ENCODE measurements at regions not wholly inside any gene's neighbourhood (a gene's known extent, or its start where the extent isn't known, plus 50 kb on each side); places are given as distances from the start of the nearest gene placed in this dataset.

DNA sequence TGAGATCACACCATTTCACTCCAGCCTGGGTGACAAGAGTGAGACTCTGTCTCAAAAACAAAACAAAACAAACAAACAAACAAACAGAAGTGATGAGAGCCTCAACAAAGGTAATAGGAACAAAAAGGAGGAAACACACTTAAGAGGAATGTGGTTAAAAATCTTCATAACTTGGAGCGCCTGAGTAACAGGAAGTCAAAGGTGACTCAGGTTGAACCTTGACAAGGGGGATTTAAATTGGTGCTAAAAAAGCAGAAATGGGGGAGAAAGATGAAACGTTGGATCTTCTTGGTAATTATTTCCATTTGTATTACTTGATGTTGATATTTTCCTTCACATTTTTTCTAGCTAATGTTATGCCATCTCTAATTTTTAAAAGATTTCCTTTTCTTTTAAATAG lies 318.5 kb upstream of the TCF4 start:
- TF ChIP-seq, protein P1, sequence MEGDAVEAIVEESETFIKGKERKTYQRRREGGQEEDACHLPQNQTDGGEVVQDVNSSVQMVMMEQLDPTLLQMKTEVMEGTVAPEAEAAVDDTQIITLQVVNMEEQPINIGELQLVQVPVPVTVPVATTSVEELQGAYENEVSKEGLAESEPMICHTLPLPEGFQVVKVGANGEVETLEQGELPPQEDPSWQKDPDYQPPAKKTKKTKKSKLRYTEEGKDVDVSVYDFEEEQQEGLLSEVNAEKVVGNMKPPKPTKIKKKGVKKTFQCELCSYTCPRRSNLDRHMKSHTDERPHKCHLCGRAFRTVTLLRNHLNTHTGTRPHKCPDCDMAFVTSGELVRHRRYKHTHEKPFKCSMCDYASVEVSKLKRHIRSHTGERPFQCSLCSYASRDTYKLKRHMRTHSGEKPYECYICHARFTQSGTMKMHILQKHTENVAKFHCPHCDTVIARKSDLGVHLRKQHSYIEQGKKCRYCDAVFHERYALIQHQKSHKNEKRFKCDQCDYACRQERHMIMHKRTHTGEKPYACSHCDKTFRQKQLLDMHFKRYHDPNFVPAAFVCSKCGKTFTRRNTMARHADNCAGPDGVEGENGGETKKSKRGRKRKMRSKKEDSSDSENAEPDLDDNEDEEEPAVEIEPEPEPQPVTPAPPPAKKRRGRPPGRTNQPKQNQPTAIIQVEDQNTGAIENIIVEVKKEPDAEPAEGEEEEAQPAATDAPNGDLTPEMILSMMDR (IDR thresholded peaks at IDR 0.05) = no peak
- no peak for TF ChIP-seq POLR2A (IDR thresholded peaks at IDR 0.05)
